GM19455 (cell line): ENCODE measurements at regions not wholly inside any gene's neighbourhood (a gene's known extent, or its start where the extent isn't known, plus 50 kb on each side); places are given as distances from the start of the nearest gene placed in this dataset.

Experiments
- ATAC-seq: cut with Tn5 transposase; IDR thresholded peaks from one replicate; pipeline ENCODE4 v1.9.1; 2021; ENCODE audit not compliant: unreplicated experiment

GRCh38 chr7:46834921-46835320, 747.0 kb downstream of the TNS3 start:
- no peak for ATAC-seq

- no peak for ATAC-seq
These were observed 748.7 kb downstream of the TNS3 start for GRCh38 chr7:46833197-46833596.

- ATAC-seq = no peak
These were observed 749.8 kb downstream of the TNS3 start for GRCh38 chr7:46832136-46832535.

- no peak for ATAC-seq
These were observed 762.1 kb downstream of the TNS3 start for GRCh38 chr7:46819819-46820218.

- ATAC-seq = no peak
These were observed 767.2 kb downstream of the TNS3 start for GRCh38 chr7:46814516-46815250.

- no peak for ATAC-seq
These were observed 769.7 kb downstream of the TNS3 start for GRCh38 chr7:46812101-46812675.

- ATAC-seq = no peak
These were observed 770.4 kb downstream of the TNS3 start for GRCh38 chr7:46811529-46811928.

- no peak for ATAC-seq
These were observed 770.9 kb downstream of the TNS3 start for GRCh38 chr7:46810986-46811385.

- ATAC-seq = no peak
These were observed 772.0 kb downstream of the TNS3 start for GRCh38 chr7:46809886-46810285.

- no peak for ATAC-seq
These were observed 775.1 kb downstream of the TNS3 start for GRCh38 chr7:46806856-46807255.

- no peak for ATAC-seq
These were observed 779.4 kb downstream of the TNS3 start for GRCh38 chr7:46802479-46802878.

GRCh38 chr7:46791188-46791587, 790.7 kb downstream of the TNS3 start:
- no peak for ATAC-seq

- ATAC-seq = no peak
These were observed 794.9 kb downstream of the TNS3 start for GRCh38 chr7:46786995-46787394.

GRCh38 chr7:46786221-46786954, 795.5 kb downstream of the TNS3 start:
- no peak for ATAC-seq

- no peak for ATAC-seq
These were observed 797.2 kb downstream of the TNS3 start for GRCh38 chr7:46784732-46785131.

GRCh38 chr7:46781901-46782439, 799.9 kb downstream of the TNS3 start:
- ATAC-seq = no peak

- no peak for ATAC-seq
These were observed 805.1 kb downstream of the TNS3 start for GRCh38 chr7:46776790-46777189.

- no peak for ATAC-seq
These were observed 806.1 kb downstream of the TNS3 start for GRCh38 chr7:46775776-46776175.

GRCh38 chr7:46775020-46775419, 806.9 kb downstream of the TNS3 start:
- no peak for ATAC-seq

GRCh38 chr7:46774515-46774914, 807.4 kb downstream of the TNS3 start:
- no peak for ATAC-seq

GRCh38 chr7:46772776-46773175, 809.1 kb downstream of the TNS3 start:
- ATAC-seq = no peak

GRCh38 chr7:46767071-46767470, 814.8 kb downstream of the TNS3 start:
- no peak for ATAC-seq
